NB4 (cell line): ENCODE measurements at regions not wholly inside any gene's neighbourhood (a gene's known extent, or its start where the extent isn't known, plus 50 kb on each side); places are given as distances from the start of the nearest gene placed in this dataset.

Experiments
- MYC ChIP-seq: IDR thresholded peaks from 2 replicates; pipeline ENCODE4 v1.6.1; 2011; ENCODE audit warnings: low read depth, low read length
- POLR2A ChIP-seq: IDR thresholded peaks from 2 replicates; pipeline ENCODE4 v1.6.1; 2011; ENCODE audit warnings: mild to moderate bottlenecking; ENCODE audit not compliant: insufficient read length; ENCODE audit errors: extremely low read depth
- TF ChIP-seq, protein P1 (sequence below): IDR thresholded peaks from one replicate; pipeline ENCODE4 v1.5.1; 2012; ENCODE audit warnings: low read depth, low read length

DNA sequence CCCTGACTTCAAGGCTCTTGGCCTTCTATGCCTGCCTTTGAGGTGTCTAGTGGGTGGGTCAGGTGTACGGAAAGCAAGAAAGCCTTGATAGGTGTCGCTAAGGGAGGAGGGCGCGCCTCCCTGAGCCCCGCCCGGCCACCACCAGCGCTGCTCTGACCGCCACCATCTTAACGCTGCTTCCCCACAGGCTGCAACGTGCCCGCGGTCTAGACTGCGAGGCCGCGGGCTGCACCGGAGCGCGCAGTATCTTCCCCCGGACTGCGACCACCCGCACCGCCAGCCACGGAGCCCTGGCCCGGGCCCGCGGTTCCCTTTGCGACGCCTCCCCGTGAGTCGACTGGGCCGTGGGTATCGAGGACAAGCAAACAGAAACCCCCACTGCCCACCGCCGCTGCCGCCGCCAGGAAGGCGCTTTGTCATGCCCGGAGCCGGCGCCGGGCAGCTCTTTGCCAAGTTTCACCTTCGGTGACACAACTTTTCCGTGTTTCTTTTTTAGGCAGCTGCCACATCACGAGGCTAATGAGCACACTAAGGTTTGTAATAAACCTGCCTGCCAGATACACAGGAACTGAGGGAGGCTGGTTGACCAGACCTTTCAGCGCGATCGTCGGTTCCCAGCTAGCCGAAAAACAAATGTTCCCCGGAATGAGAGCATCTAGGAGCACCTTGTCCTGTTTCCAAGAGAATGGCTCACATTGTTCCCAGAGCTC is 335.8 kb upstream of the F9 start:
- TF ChIP-seq, protein P1, sequence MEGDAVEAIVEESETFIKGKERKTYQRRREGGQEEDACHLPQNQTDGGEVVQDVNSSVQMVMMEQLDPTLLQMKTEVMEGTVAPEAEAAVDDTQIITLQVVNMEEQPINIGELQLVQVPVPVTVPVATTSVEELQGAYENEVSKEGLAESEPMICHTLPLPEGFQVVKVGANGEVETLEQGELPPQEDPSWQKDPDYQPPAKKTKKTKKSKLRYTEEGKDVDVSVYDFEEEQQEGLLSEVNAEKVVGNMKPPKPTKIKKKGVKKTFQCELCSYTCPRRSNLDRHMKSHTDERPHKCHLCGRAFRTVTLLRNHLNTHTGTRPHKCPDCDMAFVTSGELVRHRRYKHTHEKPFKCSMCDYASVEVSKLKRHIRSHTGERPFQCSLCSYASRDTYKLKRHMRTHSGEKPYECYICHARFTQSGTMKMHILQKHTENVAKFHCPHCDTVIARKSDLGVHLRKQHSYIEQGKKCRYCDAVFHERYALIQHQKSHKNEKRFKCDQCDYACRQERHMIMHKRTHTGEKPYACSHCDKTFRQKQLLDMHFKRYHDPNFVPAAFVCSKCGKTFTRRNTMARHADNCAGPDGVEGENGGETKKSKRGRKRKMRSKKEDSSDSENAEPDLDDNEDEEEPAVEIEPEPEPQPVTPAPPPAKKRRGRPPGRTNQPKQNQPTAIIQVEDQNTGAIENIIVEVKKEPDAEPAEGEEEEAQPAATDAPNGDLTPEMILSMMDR: no peak
- TF ChIP-seq POLR2A (no peak), MYC (no peak)
